ENCODE measurements at regions not wholly inside any gene's neighbourhood (a gene's known extent, or its start where the extent isn't known, plus 50 kb on each side); places are given as distances from the start of the nearest gene placed in this dataset.

DNA sequence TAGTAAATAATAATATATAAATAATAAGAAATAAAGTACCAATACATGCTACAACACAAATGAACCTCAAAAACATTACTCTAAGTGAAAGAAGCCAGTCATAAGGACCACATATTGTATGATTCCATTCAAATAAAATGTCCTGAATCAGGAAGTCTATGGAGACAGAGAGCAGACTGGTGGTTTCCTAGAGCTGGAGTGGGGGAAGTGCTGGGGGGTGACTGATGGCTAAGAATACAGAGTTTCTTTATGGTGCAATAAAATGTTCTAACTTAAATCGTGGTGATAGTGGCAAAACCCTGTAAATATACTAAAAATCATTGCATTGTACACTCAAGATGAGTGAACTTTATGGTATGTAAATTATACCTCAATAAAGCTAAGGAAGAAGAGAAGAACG is 376.5 kb downstream of the BUD13 start:
- DNase-seq (ENCODE audit: low spot score) = no peak
- in situ Hi-C loops (cut with MboI; ENCODE audit: low sequenced_read_pairs, unreplicated experiment) = no loop called here
- no peak for TF ChIP-seq CTCF (IDR thresholded peaks at IDR 0.05; ENCODE audit: borderline replicate concordance, control extremely low read depth, extremely low read depth, insufficient read depth, missing control alignments)

- in situ Hi-C loops (cut with MboI; ENCODE audit: low sequenced_read_pairs, unreplicated experiment) = no loop called here
- no peak for DNase-seq (ENCODE audit: low spot score)
- no peak for TF ChIP-seq CTCF (IDR thresholded peaks at IDR 0.05; ENCODE audit: borderline replicate concordance, control extremely low read depth, extremely low read depth, insufficient read depth, missing control alignments)
These were observed 378.8 kb downstream of the BUD13 start for GRCh38 chr11:116394022-116394421.

GRCh38 chr11:116390963-116391362 is 381.8 kb downstream of the BUD13 start:
- DNase-seq (ENCODE audit: low spot score) = no peak
- TF ChIP-seq CTCF (IDR thresholded peaks at IDR 0.05; ENCODE audit: borderline replicate concordance, control extremely low read depth, extremely low read depth, insufficient read depth, missing control alignments) = no peak
- in situ Hi-C loops (cut with MboI; ENCODE audit: low sequenced_read_pairs, unreplicated experiment) = no loop called here

DNA sequence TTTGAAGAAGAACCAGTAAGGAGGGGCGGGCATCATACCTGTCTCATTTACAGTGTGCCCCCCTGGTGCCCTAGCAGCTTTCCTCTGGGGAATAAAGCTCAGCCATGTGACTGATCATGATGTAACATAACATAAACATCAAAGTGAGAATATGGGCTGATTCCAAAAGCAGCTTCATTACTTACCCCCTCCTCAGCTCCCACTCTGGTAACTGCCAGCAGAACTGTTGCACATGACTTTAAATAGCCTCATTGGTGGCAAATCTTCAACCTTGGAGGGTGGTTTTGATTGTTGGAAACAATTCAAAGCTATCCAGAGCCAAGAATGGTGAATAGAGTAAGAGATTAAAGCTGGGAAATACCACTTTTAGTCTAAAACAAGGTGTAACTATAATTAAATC is 384.6 kb downstream of the BUD13 start:
- DNase-seq (ENCODE audit: low spot score) = no peak
- no peak for TF ChIP-seq CTCF (IDR thresholded peaks at IDR 0.05; ENCODE audit: borderline replicate concordance, control extremely low read depth, extremely low read depth, insufficient read depth, missing control alignments)
- in situ Hi-C loops (cut with MboI; ENCODE audit: low sequenced_read_pairs, unreplicated experiment) = no loop called here

GRCh38 chr11:116387641-116388040 is 385.1 kb downstream of the BUD13 start:
- TF ChIP-seq CTCF (IDR thresholded peaks at IDR 0.05; ENCODE audit: borderline replicate concordance, control extremely low read depth, extremely low read depth, insufficient read depth, missing control alignments) = no peak
- in situ Hi-C loops (cut with MboI; ENCODE audit: low sequenced_read_pairs, unreplicated experiment) = no loop called here
- no peak for DNase-seq (ENCODE audit: low spot score)

GRCh38 chr11:116386118-116386699 is 386.6 kb downstream of the BUD13 start:
- no peak for DNase-seq (ENCODE audit: low spot score)
- in situ Hi-C loops (cut with MboI; ENCODE audit: low sequenced_read_pairs, unreplicated experiment) = no loop called here
- TF ChIP-seq CTCF (IDR thresholded peaks at IDR 0.05; ENCODE audit: borderline replicate concordance, control extremely low read depth, extremely low read depth, insufficient read depth, missing control alignments) = no peak

- in situ Hi-C loops (cut with MboI; ENCODE audit: low sequenced_read_pairs, unreplicated experiment) = no loop called here
- TF ChIP-seq CTCF (IDR thresholded peaks at IDR 0.05; ENCODE audit: borderline replicate concordance, control extremely low read depth, extremely low read depth, insufficient read depth, missing control alignments) = no peak
- DNase-seq (ENCODE audit: low spot score) = no peak
These were observed 387.9 kb downstream of the BUD13 start for GRCh38 chr11:116384876-116385275.

All from GM13976 (cell line).